Calu3 (cell line): ENCODE measurements at regions not wholly inside any gene's neighbourhood (a gene's known extent, or its start where the extent isn't known, plus 50 kb on each side); places are given as distances from the start of the nearest gene placed in this dataset.
"Not testable (repeated sequence)": the region's sequence is repeated elsewhere in the genome, so short reads cannot be mapped to it uniquely, and the experiment has no call there.

Source experiments
- BruUV-seq: library from RNA; stranded (reverse); fragments of 400-500 nt; replicated peaks from 2 replicates; lab custom pipeline; 2021; lab: Mats Ljungman, UMichigan
- CTCF ChIA-PET: fragments of 300-600 bp; sonication (Branson Sonifier 250); formaldehyde crosslinking; loops from one replicate; lab custom pipeline; 2022; ENCODE audit warnings: antibody characterized with exemption; lab: Charles Lee
- DNase-seq: peaks from one replicate; pipeline ENCODE4 v3.0.0; 2022
- H3K27ac Mint-ChIP-seq: one replicate; pipeline ENCODE4 v1.8.0; 2022; ENCODE audit warnings: mixed read lengths; ENCODE audit not compliant: unreplicated experiment
- H3K27me3 Mint-ChIP-seq: one replicate; pipeline ENCODE4 v1.8.0; 2022; ENCODE audit warnings: mixed read lengths; ENCODE audit not compliant: unreplicated experiment
- H3K36me3 Mint-ChIP-seq: one replicate; pipeline ENCODE4 v1.8.0; 2022; ENCODE audit warnings: mild to moderate bottlenecking, moderate library complexity, mixed read lengths; ENCODE audit not compliant: insufficient read depth, unreplicated experiment
- H3K4me1 Mint-ChIP-seq: one replicate; pipeline ENCODE4 v1.8.0; 2022; ENCODE audit warnings: mild to moderate bottlenecking, low read depth, mixed read lengths; ENCODE audit not compliant: unreplicated experiment
- H3K4me3 Mint-ChIP-seq: one replicate; pipeline ENCODE4 v1.8.0; 2022; ENCODE audit warnings: mild to moderate bottlenecking, low read depth, moderate library complexity, mixed read lengths; ENCODE audit not compliant: unreplicated experiment
- H3K9me3 Mint-ChIP-seq: one replicate; pipeline ENCODE4 v1.8.0; 2022; ENCODE audit warnings: low read depth, mixed read lengths; ENCODE audit not compliant: unreplicated experiment
- intact Hi-C: fragments of 100-400 bp; cut with micrococcal nuclease; formaldehyde crosslinking; loops from one replicate; pipeline ENCODE4 v1.10.0; 2022; ENCODE audit not compliant: unreplicated experiment
- TF ChIP-seq, protein P1 (sequence below): fragments of 200-600 bp; IDR thresholded peaks from one replicate; pipeline ENCODE4 v1.8.0; 2022; ENCODE audit warnings: antibody characterized with exemption; ENCODE audit not compliant: unreplicated experiment

GRCh38 chr3:8320711-8321458, 180.7 kb upstream of the LMCD1 start:
- no peaks in the 10 kb centered on the region for H3K27me3 Mint-ChIP-seq
- H3K4me1 Mint-ChIP-seq = no peaks in the 10 kb centered on the region
- CTCF ChIA-PET = no interaction called here
- TF ChIP-seq, protein P1, sequence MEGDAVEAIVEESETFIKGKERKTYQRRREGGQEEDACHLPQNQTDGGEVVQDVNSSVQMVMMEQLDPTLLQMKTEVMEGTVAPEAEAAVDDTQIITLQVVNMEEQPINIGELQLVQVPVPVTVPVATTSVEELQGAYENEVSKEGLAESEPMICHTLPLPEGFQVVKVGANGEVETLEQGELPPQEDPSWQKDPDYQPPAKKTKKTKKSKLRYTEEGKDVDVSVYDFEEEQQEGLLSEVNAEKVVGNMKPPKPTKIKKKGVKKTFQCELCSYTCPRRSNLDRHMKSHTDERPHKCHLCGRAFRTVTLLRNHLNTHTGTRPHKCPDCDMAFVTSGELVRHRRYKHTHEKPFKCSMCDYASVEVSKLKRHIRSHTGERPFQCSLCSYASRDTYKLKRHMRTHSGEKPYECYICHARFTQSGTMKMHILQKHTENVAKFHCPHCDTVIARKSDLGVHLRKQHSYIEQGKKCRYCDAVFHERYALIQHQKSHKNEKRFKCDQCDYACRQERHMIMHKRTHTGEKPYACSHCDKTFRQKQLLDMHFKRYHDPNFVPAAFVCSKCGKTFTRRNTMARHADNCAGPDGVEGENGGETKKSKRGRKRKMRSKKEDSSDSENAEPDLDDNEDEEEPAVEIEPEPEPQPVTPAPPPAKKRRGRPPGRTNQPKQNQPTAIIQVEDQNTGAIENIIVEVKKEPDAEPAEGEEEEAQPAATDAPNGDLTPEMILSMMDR = no peak
- no peak overlapping the region for H3K27ac Mint-ChIP-seq
- H3K36me3 Mint-ChIP-seq = no peaks in the 10 kb centered on the region
- no peak overlapping the region for H3K4me3 Mint-ChIP-seq
- no peak for DNase-seq
- no TSS peak for BruUV-seq
- intact Hi-C loops = loop anchor here (5.0 kb wide), 1 partner anchor 181 kb away; the partner anchor contains the start of gene LMCD1
- no peaks in the 10 kb centered on the region for H3K9me3 Mint-ChIP-seq

DNA sequence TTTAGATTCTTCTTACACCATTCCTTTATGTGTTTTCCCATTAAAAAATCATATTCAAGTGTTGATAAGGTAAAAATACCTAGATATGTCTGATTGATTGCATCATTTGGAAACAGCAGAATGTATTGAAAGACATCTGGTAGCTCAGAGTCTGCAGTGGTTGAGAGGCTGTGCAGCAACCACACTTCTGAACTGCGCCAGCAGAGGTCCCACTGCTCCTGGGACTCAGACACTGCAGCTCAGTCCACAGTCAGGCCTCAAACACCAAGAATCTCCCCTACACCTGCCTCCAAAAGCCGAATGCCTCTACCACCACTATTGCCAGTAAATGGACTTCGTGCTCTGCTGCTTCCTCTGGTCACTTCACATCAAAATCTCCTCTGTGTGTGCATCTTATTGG, 176.9 kb upstream of the LMCD1 start:
- peak; percentile 62 for DNase-seq
- no peaks in the 10 kb centered on the region for H3K9me3 Mint-ChIP-seq
- no peaks in the 10 kb centered on the region for H3K36me3 Mint-ChIP-seq
- intact Hi-C loops = loop anchor here (1.0 to 5.0 kb wide), 3 partner anchors 93 to 298 kb away; partner anchors contain the start of gene LMCD1
- H3K27me3 Mint-ChIP-seq = no peaks in the 10 kb centered on the region
- BruUV-seq = no TSS peak
- H3K4me3 Mint-ChIP-seq = no peak overlapping the region
- CTCF ChIA-PET = interaction anchor here (0.7 to 1.4 kb wide), 9 partner anchors 72 to 458 kb away, joined by 3 to 46 read pairs (median 3); partner anchors contain the start of gene LMCD1
- no peak overlapping the region for H3K27ac Mint-ChIP-seq
- H3K4me1 Mint-ChIP-seq = no peaks in the 10 kb centered on the region
- TF ChIP-seq, protein P1 = no peak

- no peaks in the 10 kb centered on the region for H3K36me3 Mint-ChIP-seq
- no peaks in the 10 kb centered on the region for H3K9me3 Mint-ChIP-seq
- intact Hi-C loops = loop anchor here (1.0 to 2.0 kb wide), 2 partner anchors 92 to 297 kb away; no protein-coding TSS in a partner anchor
Measured at GRCh38 chr3:8325306-8325705, 176.3 kb upstream of the LMCD1 start.

DNA sequence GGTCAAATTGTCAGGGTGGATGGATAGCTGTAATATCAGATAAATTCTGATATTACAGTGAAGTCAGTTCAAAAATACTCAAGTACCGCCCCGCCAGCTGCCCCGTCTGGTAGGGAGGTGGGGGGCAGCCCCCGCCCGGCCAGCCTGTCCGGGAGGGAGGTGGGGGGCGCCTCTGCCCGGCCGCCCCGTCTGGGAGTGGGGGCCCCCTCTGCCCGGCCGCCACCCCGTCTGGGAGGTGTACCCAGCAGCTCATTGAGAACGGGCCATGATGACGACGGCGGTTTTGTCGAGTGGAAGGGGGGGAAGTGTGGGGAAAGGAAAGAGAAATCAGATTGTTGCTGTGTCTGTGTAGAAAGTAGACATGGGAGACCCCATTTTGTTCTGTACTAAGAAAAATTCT, 175.8 kb upstream of the LMCD1 start:
- intact Hi-C loops = loop anchor here (1.0 to 2.0 kb wide), 2 partner anchors 91 to 297 kb away; no protein-coding TSS in a partner anchor
- H3K27me3 Mint-ChIP-seq, H3K27ac Mint-ChIP-seq, H3K4me1 Mint-ChIP-seq, H3K4me3 Mint-ChIP-seq, DNase-seq, BruUV-seq, H3K36me3 Mint-ChIP-seq, H3K9me3 Mint-ChIP-seq: not testable (repeated sequence)
- CTCF ChIA-PET = interaction anchor here (0.6 to 0.7 kb wide), 3 partner anchors 40 to 1406 kb away, joined by 3 to 7 read pairs (median 7); no protein-coding TSS in a partner anchor

More at GRCh38 chr3:8325306-8325705, 176.3 kb upstream of the LMCD1 start:
- Mint-ChIP-seq H3K4me1 (no peaks in the 10 kb centered on the region), H3K4me3 (no peak overlapping the region), H3K27ac (no peak overlapping the region), H3K27me3 (no peaks in the 10 kb centered on the region)
- no TSS peak for BruUV-seq
- CTCF ChIA-PET = interaction anchor here (0.7 to 1.4 kb wide), 5 partner anchors 40 to 557 kb away, joined by 3 to 46 read pairs (median 7); no protein-coding TSS in a partner anchor
- no peak for DNase-seq
- TF ChIP-seq, protein P1 = no peak
